ENCODE measurements at regions not wholly inside any gene's neighbourhood (a gene's known extent, or its start where the extent isn't known, plus 50 kb on each side); places are given as distances from the start of the nearest gene placed in this dataset.

- peaks cover 5% of the 10 kb centered on the region in 2 donors for H3K4me1 ChIP-seq (ENCODE audit: control insufficient read depth in 1 of 2, insufficient read depth in 2 of 2, low read length in 2 of 2)
- peak overlapping the region; percentile 84 to 98 for H3K4me3 ChIP-seq (ENCODE audit: low read depth in 1 of 2, low read length in 2 of 2)
- H3K9me3 ChIP-seq (ENCODE audit: control insufficient read depth in 1 of 2, low read length in 2 of 2), result no peaks in the 10 kb centered on the region
- H3K27ac ChIP-seq (ENCODE audit: low read length), result peak overlapping the region; percentile 81
- no peaks in the 10 kb centered on the region for H3K27me3 ChIP-seq (ENCODE audit: low read depth, low read length)
- H3K36me3 ChIP-seq (ENCODE audit: control insufficient read depth in 1 of 2, insufficient read depth in 2 of 2, low read length in 2 of 2), result no peaks in the 10 kb centered on the region
Measured at GRCh38 chr18:34978953-34979608, 62.1 kb upstream of the MAPRE2 start.

- Histone ChIP-seq H3K27ac (ENCODE audit: low read length) (no peak overlapping the region), H3K9me3 (ENCODE audit: control insufficient read depth in 1 of 2, low read length in 2 of 2) (no peaks in the 10 kb centered on the region), H3K27me3 (ENCODE audit: low read depth, low read length) (no peaks in the 10 kb centered on the region), H3K4me1 (ENCODE audit: control insufficient read depth in 1 of 2, insufficient read depth in 2 of 2, low read length in 2 of 2) (peaks cover 5% of the 10 kb centered on the region in 2 donors), H3K36me3 (ENCODE audit: control insufficient read depth in 1 of 2, insufficient read depth in 2 of 2, low read length in 2 of 2) (no peaks in the 10 kb centered on the region), H3K4me3 (ENCODE audit: low read depth in 1 of 2, low read length in 2 of 2) (no peak overlapping the region)
Measured at GRCh38 chr18:34981487-34981886, 59.7 kb upstream of the MAPRE2 start.

DNA sequence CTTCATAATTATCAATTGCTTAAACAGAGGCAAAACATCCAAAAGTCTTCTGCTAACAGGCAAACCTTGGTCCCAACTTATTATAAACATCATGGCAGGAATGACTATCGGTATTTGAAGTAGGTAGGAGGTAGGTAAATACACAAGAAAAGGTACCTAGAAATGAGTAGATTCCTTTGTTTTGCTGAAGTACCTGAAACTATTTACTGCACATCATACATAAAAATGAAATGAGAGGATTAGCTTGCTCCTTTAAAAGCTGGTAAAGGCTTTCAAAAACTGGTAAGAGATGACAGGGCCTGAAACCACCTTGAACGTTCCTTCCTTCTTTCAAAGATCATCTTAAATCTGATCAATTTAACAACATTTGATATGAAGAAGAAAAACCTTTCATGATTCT lies 55.2 kb upstream of the MAPRE2 start:
- no peaks in the 10 kb centered on the region for H3K9me3 ChIP-seq (ENCODE audit: control insufficient read depth in 1 of 2, low read length in 2 of 2)
- H3K4me3 ChIP-seq (ENCODE audit: low read depth in 1 of 2, low read length in 2 of 2), result no peak overlapping the region
- H3K4me1 ChIP-seq (ENCODE audit: control insufficient read depth in 1 of 2, insufficient read depth in 2 of 2, low read length in 2 of 2), result no peaks in the 10 kb centered on the region
- no peak overlapping the region for H3K27ac ChIP-seq (ENCODE audit: low read length)
- no peaks in the 10 kb centered on the region for H3K27me3 ChIP-seq (ENCODE audit: low read depth, low read length)
- H3K36me3 ChIP-seq (ENCODE audit: control insufficient read depth in 1 of 2, insufficient read depth in 2 of 2, low read length in 2 of 2), result no peaks in the 10 kb centered on the region

- Histone ChIP-seq H3K27me3 (ENCODE audit: low read depth, low read length) (no peaks in the 10 kb centered on the region), H3K4me1 (ENCODE audit: control insufficient read depth in 1 of 2, insufficient read depth in 2 of 2, low read length in 2 of 2) (no peaks in the 10 kb centered on the region), H3K27ac (ENCODE audit: low read length) (no peak overlapping the region), H3K9me3 (ENCODE audit: control insufficient read depth in 1 of 2, low read length in 2 of 2) (no peaks in the 10 kb centered on the region), H3K4me3 (ENCODE audit: low read depth in 1 of 2, low read length in 2 of 2) (no peak overlapping the region), H3K36me3 (ENCODE audit: control insufficient read depth in 1 of 2, insufficient read depth in 2 of 2, low read length in 2 of 2) (no peaks in the 10 kb centered on the region)
Measured at GRCh38 chr18:34990597-34990996, 50.6 kb upstream of the MAPRE2 start.

GRCh38 chr18:34991152-34991551 lies 50.1 kb upstream of the MAPRE2 start:
- H3K27me3 ChIP-seq (ENCODE audit: low read depth, low read length), result no peaks in the 10 kb centered on the region
- H3K27ac ChIP-seq (ENCODE audit: low read length), result no peak overlapping the region
- H3K9me3 ChIP-seq (ENCODE audit: control insufficient read depth in 1 of 2, low read length in 2 of 2), result no peaks in the 10 kb centered on the region
- no peaks in the 10 kb centered on the region for H3K4me1 ChIP-seq (ENCODE audit: control insufficient read depth in 1 of 2, insufficient read depth in 2 of 2, low read length in 2 of 2)
- no peak overlapping the region for H3K4me3 ChIP-seq (ENCODE audit: low read depth in 1 of 2, low read length in 2 of 2)
- no peaks in the 10 kb centered on the region for H3K36me3 ChIP-seq (ENCODE audit: control insufficient read depth in 1 of 2, insufficient read depth in 2 of 2, low read length in 2 of 2)

All from muscle layer of duodenum (tissue), 2 donors.